ENCODE measurements at regions not wholly inside any gene's neighbourhood (a gene's known extent, or its start where the extent isn't known, plus 50 kb on each side); places are given as distances from the start of the nearest gene placed in this dataset.
"Not testable (repeated sequence)": the region's sequence is repeated elsewhere in the genome, so short reads cannot be mapped to it uniquely, and the experiment has no call there.

DNA sequence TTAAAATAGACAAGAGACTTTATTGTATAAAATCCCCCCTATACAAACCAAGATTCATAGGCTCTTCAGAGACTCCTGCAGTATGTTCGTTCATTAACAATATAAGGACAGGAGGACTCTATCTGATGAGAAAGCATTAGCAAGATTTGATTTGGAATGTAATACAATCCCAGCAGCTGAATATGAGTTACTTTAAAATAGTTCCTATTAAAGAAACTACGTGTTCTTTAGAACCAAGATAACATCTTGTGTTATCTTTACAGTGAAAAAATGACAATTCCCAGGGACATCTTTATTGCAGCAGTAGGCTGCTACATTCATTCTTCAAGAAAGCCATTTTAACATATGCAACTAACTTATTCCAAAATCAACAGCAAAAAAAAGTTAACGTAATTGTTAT is 1360.1 kb upstream of the GJE1 start:
- DNase-seq (ENCODE audit: low spot score) = no peak

DNA sequence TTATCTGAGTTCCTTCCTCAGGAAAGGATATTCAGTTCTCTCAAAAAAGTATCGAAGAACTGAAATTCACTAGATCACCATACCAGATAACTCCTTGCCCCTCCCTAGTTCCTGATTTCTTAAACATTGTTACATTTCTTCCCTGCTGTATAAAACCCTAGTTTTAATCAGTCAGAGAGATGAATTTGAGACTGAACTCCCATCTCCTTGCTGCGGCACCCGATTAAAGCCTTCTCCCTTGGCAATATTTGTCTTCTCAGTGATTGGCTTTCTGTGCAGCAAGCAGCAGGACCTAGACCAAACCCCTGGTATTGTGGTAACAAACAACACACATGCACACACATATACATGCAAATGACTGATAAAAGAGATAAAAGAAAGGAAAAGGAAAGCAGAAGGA is 1364.6 kb upstream of the GJE1 start:
- DNase-seq (ENCODE audit: low spot score) = no peak

DNA sequence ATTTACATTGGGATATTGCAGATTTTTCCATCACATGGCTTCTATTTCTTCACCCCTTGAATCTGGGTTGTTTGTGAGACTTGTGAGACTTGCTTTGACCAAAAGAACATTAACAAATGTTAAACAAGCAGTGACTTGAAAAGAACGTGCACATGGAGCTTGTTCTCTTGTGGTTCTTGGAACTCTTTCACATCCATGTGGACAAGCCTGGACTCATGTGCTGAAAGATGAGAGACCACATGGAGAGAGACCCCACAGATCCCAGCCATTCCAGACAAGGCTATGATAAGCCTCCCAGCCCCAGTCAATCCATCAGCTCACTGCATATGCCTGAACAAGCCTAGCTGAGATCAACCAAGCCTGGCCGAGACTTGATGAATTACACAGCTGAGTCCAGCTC is 1365.7 kb upstream of the GJE1 start:
- no peak for DNase-seq (ENCODE audit: low spot score)

DNA sequence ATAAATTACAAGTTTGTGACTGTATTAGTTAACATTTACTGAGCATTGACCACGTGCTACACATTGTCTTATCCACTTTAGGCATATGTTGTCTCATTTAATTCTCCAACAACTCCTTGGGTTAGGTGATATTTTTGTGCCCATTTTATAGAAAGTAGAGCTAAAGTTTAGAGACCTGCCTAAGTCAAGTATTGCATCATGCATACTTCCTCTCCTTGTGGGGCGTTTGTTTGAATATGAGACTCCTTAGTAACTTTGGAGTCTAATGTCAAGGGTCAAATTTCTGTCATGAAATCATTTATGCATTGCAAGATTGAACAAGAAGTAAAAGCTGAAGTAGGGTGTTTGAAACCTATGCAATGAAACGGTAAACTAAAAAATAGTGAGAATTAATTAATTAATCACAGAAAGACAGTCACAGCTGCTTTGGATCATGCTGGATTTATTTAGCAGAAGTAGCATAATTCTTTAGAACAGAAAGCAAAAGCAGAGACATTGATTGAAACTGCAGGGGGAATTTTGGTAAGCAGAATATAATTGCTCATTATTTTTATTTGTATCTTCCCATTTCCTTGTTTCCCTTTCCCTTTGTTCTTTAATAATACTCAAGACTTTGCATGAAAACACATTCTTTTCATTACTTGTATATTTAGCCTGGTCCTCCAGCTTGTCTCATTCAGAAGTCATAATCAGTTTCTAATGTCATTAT is 1374.4 kb upstream of the GJE1 start:
- no peak for DNase-seq (ENCODE audit: low spot score)

DNA sequence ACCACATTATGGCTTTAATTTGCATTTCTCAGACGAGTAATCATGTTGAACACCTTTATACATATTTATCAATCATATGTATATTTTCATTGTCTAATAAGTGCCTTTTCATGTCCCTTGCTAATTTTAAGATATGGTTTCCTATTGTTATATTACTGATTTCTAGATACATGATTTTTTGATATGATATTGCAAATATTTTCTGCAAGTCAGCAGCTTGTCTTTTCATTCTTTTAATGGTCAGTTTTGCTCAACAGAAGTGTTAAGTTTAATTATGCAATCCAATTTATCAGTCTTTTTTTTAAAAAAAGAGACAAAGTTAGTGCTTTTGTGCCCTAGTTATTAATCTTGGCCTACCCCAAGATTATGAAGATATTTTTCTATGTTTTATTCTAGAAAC is 1377.8 kb upstream of the CITED2 start:
- DNase-seq (ENCODE audit: low spot score) = no peak

DNA sequence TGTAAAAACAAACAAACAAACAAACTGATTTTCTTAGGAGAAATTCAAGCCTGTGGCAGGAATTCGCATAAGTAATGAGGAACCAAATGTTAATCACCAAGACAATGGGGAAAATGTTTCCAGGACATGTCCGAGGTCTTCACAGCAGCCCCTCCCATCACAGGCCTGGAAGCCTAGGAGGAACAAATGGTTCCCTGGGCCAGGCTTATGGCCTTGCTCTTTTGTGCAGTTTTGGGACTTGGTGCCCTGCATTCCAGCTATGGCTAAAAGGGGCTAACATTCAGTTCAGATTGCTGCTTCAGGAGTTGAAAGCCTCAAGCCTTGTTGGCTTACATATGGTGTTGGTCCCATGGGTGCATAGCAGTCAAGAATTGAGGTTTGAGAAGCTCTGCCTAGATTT is 1372.7 kb upstream of the CITED2 start:
- no peak for DNase-seq (ENCODE audit: low spot score)

DNA sequence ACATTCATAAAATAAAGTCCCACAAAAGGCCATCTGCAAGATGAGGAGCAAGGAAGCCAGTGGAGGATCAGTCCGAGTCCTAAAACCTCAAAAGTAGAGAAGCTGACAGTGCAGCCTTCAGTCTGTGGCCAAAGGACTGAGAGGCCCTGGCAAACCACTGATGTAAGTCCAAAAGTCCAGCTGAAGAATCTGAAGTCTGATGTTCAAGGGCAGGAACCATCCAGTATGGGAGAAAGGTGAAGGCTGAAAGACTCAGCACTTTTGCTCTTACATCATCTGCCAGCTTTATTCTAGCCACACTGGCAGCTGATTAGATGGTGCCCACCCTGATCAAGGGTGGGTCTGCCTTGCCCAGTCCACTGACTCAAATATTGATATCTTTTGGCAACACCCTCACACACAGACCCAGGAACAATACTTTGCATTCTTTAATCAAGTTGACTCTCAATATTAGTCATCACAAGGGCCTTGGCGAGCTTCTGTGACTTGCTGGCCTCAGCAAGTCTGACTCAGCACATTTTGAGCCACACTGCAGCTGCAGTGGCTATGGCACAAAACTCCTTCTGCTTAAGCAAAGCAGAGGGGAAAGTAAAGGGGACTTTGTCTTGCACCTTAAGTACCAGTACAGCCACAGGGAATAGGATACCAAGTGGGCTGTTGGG is 1370.3 kb upstream of the CITED2 start:
- DNase-seq (ENCODE audit: low spot score) = no peak

DNA sequence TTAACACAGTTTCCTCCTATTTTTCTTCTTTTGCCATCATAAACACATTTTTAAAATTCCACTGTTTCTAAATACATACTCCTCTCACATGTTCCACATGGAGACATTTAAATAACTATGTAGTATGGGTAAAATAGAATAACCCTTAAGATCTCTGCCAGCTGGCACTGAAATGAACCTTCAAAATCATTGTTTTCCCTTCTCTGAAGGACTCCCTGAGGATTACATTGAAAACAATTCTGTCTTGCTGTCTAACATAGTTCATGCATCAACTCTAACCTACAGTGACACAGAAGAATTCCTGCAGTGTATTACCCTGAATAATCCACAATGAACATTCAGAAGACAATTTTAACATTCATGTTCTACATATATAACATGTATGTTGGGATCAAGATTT is 1361.8 kb upstream of the CITED2 start:
- no peak for DNase-seq (ENCODE audit: low spot score)

DNA sequence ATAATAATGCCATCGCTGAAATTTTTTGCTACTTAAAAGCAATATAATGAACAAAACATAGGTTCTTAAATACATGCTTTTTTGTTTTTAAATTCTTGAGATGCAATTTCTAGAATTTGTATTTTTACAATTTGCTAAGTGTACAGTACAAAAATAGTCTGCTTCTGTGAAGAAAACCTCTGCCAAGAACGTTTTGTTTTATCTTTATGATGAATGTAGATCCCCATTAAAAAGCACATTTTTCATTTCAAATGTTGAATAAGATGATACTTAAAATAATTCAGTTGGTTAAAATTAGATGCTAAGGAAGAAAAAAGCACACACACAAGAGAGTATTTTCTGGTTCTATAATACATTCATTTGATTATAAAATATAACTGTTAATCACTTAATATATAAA is 1358.5 kb upstream of the CITED2 start:
- no peak for DNase-seq (ENCODE audit: low spot score)

DNA sequence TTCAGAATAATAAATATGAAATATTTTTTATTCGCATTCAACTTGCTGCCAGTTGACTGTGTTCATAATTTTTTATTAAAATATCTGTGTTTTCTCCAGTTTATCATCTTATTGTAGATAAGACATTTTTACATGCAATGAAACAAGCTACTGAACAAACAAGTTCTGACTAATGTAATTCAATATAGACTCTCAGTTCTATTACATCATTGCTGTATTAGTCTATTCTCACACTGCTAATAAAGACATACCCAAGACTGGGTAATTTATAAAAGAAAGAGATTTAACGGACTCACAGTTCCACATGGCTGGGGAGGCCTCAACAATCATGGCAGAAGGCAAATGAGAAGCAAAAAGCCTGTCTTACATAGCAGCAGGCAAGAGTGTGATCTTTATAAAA is 1357.7 kb upstream of the CITED2 start:
- DNase-seq (ENCODE audit: low spot score) = no peak

DNA sequence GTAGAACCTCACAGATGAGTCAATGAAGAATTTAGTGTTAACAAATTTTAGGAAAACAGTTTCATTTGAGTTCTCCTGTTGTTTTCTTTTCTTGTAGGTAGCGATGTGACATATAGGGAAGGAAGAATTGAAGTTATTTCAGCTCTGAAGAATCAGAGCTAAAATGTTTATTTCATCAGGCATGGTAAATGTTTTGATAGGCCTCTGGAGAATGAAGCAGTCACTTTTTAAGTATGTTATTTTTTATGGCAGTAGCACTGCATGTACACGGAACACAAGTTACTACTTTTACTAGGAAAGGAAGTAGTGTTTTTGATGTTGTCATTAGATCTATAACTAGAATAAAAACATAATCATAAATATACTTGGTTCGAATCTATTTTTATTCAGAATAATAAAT is 1357.3 kb upstream of the CITED2 start:
- no peak for DNase-seq (ENCODE audit: low spot score)

DNA sequence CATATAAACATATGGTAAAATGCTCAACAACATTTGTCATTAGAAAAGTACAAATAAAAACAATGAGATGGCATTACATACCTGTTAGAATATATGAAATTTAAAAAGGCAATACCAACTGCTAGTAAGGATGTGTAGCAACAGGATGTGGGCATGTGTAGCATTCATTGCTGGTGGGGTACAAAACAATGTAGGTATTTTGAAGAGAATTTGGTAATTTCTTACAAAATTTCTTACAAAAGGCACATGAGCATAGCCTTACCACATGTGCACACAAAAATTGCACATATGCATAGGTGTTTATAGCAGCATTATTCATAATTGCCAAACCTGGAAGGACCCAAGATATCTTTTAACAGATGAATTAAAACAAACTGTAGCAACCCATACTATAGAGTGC is 1355.1 kb upstream of the CITED2 start:
- no peak for DNase-seq (ENCODE audit: low spot score)

DNA sequence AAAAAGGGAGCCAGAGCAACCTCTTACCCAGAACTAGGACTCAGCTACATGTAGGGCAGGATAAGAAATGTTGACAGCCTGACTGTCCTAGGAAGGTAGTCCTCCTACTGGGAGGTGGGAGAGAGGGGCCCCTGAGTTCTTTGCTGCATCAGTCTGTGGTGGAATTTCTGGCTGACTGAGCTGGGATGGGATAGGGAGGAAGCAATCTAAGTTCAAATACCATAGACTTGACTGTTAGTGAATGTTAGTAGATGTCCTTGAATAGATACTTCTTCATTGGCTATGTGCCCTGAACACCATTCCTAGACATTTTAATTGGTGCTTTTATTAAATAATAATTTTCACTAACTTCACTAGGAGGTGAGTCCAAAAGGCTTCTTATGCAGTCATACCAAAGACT is 1343.6 kb upstream of the CITED2 start:
- no peak for DNase-seq (ENCODE audit: low spot score)

DNA sequence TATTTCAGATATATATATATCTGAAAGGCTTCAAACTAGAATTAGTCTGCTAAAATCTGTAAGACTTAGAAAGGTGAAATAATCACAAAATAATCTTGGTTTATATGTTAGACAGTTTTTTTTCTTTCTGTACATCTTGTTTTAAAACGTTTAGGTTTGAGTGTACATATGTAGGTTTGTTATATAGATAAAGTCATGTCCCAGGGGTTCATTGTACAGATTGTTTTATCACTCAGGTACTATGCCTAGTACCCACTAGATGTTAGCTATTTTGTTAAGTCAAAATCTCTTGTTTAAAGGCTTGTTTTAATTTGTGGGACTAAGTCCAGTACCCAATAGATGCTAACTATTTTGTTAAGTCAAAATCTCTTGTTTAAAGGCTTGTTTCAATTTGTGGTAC is 1339.0 kb upstream of the CITED2 start:
- no peak for DNase-seq (ENCODE audit: low spot score)

DNA sequence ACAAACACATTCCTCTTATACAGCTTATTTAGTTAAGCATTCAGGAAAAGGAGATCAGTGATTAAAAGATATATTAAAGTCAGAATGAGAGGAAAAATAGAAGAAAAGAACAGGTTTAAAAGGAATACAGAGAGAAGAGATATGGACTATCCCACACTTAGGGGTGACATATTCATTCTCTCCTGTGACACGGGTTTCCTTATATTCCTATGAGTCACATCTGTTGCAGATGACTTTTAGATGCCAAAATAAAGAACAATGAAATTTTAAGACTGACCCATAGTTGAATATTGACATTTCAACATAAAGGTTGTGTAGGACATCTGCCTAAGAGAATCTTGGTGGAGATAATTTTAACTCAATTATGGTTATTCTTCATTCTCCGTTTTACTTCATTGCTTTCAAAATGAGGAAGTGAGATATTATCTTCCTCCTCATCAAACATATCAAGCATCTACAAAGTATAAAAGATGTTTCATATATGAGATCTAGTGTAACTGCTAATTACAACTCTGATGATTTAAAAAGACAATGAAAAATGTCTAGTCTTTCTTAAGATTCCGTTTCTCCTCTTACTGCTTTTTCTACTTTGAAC is 1336.7 kb upstream of the CITED2 start:
- DNase-seq (ENCODE audit: low spot score) = no peak

DNA sequence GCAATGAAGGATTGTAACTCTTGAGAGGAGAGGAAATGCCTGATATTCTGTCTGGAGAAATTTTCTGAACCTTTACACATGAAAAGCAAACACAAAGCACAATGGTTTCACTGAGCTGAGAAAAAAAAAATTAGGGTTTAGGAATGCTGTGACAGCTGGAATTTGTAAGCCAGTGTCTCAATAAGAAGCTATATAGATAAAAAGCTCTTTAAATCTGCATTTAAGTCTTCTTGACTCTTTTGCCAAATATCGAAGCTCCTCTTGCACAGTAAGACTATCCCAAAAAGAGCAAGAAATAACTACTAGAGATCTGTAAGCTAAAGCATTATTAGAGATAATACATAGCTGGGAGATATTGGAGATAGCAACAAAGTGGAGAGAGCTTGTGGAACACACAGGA is 1334.0 kb upstream of the CITED2 start:
- no peak for DNase-seq (ENCODE audit: low spot score)

DNA sequence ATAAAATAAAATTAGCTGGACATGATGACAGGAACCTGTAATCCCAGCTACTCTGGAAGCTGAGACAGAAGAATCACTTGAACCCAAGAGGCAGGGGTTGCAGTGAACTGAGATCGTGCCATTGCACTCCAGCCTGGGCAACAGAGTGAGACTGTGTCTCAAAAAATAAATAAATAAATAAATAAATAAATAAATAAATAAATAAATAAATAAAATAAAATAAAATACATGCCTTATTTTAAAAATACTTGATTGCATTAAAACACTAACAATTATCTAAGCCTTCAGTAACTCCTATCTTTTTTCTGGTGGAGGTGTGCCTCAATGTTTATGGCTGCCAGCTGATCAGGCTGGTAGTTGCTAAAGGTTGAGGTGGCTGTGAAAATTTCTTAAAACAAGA is 1329.6 kb upstream of the CITED2 start:
- not testable (repeated sequence) for DNase-seq (ENCODE audit: low spot score)

DNA sequence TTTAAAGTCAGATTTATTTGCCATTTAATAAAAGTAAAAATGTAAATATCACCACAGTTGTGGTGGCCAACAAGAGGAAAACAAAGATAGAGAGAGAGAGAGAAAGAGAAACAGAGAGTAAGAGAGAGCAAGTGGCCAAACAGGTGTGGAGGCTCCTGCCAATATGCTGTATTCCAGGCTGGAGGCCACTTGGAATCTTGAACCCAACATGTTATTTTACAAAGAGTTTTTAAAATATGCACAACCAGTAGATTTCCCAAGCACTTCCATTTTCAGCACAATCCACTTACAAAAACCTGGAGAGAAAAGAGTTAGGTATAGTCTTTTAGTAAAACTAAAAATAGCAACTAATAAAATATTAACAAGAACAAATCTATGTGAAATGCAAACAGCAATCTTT is 1323.1 kb upstream of the CITED2 start:
- no peak for DNase-seq (ENCODE audit: low spot score)

DNA sequence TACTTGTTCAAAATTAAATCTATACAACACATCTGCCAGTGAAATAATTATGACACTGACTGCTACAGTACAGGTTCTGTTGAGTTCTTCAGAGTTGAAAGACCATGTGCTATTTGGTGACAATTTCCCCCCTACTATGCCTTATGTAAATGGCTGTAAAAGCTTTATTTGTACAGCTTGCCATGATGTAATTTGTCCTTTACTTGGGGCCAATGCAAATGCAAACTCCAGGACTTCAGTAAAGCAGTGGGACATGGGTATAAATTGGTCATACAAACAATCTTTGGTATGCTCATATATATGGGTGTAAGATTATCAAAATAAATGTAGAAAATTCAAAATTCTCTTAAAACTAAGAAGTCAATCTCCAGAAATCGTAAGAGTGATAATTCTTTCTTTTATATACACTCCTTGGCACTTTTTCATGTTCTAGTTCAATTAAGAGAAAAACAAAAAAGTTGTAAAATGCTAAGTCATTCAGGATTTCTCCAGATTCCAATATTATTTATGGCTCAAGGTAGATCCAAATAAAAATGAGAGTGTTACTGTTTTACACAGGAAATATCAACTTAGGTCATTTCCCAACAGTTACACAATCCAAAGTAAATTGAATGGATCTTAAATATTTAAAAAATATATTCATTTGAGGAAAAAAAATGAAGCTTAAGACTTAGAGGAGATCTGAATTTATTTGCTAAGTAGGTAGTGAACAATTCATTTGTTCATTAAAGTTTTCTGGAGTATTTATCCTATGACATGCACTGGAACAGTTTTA is 1310.5 kb upstream of the CITED2 start:
- no peak for DNase-seq (ENCODE audit: low spot score)

DNA sequence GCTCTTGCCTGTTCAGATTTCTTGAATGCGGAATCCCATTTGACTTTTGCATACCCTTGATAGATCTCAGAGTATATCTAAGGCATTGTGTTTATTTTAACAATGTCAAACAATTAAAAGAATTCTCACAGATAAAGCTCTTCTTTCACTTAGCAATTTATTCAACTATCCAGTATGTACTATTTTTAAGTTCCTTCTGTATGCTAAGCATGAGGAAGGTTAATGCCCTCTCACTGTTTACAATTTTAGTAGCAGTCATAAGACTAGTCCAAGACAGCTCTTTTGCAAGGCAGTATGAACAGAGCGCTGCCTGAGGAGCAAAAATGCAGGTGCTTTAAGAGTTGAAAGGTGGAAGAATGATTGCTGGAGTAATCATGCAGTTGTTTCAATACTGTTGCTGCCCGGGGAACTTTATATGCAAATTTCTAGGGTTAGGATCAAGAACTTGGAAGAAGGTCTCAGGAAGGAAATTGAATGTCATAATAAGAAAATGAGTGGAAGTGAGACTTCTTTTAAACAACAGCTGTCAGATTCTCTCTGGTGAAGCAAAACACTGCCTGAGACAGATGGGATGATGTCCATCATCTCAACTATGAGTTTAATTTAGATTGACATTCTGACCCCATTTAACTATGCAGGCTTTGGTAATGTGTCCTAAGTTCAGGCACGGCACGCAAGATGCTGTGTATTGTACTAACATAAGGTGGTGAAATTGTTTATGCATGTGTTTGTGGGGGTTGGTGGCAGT is 1303.5 kb upstream of the CITED2 start:
- DNase-seq (ENCODE audit: low spot score) = no peak

DNA sequence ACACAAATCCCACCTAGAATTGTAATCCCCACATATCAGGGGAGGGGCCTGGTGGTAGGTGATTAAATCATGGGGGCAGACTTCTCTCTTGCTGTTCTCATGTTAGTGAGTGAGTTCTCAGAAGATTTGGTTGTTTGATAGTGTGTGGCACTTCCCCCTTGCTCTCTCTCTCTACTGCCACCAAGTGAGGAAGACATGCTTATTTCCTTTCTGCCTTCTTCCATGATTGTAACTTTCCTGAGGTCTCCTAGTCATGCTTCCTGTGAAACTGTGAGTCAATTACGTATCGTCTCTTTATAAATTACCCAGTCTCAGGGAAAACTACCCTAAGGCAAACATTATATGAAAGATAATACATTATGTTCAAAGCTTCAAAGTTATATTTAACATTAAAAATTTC is 1297.5 kb upstream of the CITED2 start:
- DNase-seq (ENCODE audit: low spot score) = no peak

DNA sequence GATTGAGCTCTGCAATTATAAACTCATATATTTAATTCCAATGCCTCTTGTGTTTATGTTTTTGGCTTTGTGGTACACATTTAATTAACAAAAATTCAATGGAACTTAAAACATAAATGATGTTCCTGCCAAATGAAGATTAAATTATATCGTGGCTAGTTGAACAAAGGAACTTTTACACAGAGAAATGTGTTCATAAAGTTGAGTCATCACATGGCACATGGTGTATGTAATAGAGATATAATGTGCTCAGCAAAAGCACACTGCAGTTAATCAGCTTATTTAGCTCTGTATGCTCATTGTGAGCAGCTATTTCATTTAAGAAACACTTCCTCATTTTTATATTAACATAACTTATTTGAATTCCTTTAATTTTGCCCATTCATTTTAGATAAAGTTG is 1295.6 kb upstream of the CITED2 start:
- no peak for DNase-seq (ENCODE audit: low spot score)

Measured in CD4-positive, alpha-beta T cell treated with Interleukin-2 at 100 ng/mL for 4 hours (primary cell).